Endodermal cell (in vitro differentiated cells): ENCODE measurements at regions not wholly inside any gene's neighbourhood (a gene's known extent, or its start where the extent isn't known, plus 50 kb on each side); places are given as distances from the start of the nearest gene placed in this dataset.

Experiments used
- DNase-seq: peaks from one replicate; pipeline ENCODE4 v3.0.0-alpha.2; 2017
- H3K27ac ChIP-seq: 2 replicates; pipeline ENCODE4 v1.5.1; 2013; ENCODE audit warnings: mild to moderate bottlenecking, low read depth, low read length, moderate library complexity
- H3K27me3 ChIP-seq: 2 replicates; pipeline ENCODE4 v1.6.1; 2013; ENCODE audit warnings: mild to moderate bottlenecking, low read length, moderate library complexity; ENCODE audit not compliant: insufficient read depth, control insufficient read depth, poor library complexity, severe bottlenecking
- H3K36me3 ChIP-seq: 2 replicates; pipeline ENCODE4 v1.7.0; 2013; ENCODE audit warnings: mild to moderate bottlenecking, low read length, moderate library complexity; ENCODE audit not compliant: control insufficient read depth, insufficient read depth
- H3K4me1 ChIP-seq: one replicate; pipeline ENCODE4 v1.7.0; 2013; ENCODE audit warnings: low read length; ENCODE audit not compliant: control insufficient read depth, insufficient read depth
- H3K4me3 ChIP-seq: 2 replicates; pipeline ENCODE4 v1.5.1; 2013; ENCODE audit warnings: mild to moderate bottlenecking, low read length, moderate library complexity
- H3K9ac ChIP-seq: 2 replicates; pipeline ENCODE4 v1.6.1; 2013; ENCODE audit warnings: mild to moderate bottlenecking, low read length, moderate library complexity; ENCODE audit not compliant: poor library complexity, severe bottlenecking; ENCODE audit errors: extremely low read depth
- H3K9me3 ChIP-seq: 2 replicates; pipeline ENCODE4 v1.6.1; 2013; ENCODE audit warnings: mild to moderate bottlenecking, low read length, moderate library complexity; ENCODE audit not compliant: control insufficient read depth
- H3K27ac Mint-ChIP-seq: 2 replicates; pipeline ENCODE4 v1.8.0; 2020; ENCODE audit warnings: mixed read lengths
- H3K27me3 Mint-ChIP-seq: 2 replicates; pipeline ENCODE4 v1.8.0; 2021; ENCODE audit warnings: mild to moderate bottlenecking, mixed read lengths; ENCODE audit not compliant: insufficient read depth
- H3K36me3 Mint-ChIP-seq: 2 replicates; pipeline ENCODE4 v1.8.0; 2020; ENCODE audit warnings: low read depth, mixed read lengths
- H3K4me1 Mint-ChIP-seq: 2 replicates; pipeline ENCODE4 v1.8.0; 2020; ENCODE audit warnings: mixed read lengths
- H3K4me3 Mint-ChIP-seq: 2 replicates; pipeline ENCODE4 v1.8.0; 2020; ENCODE audit warnings: mild to moderate bottlenecking, moderate library complexity, mixed read lengths
- H3K9me3 Mint-ChIP-seq: 2 replicates; pipeline ENCODE4 v1.8.0; 2020; ENCODE audit warnings: mild to moderate bottlenecking, mixed read lengths
- WGBS, 2 experiments: methylation state at CpG; one replicate each; pipeline versions ENCODE4 v1.1.5 to v1.1.7; 2013; ENCODE audit warnings: missing lambda C conversion rate in 2 of 2, mixed read lengths in 1 of 2; ENCODE audit not compliant: insufficient coverage in 1 of 2, insufficient read length in 1 of 2; 5-methylcytosine and 5-hydroxymethylcytosine counted together
- TF ChIP-seq, protein P1 (sequence below): fragments of 200-600 bp; sonication (generic); conservative IDR thresholded peaks from 2 replicates; pipeline ENCODE4 v1.5.0; 2021; ENCODE audit warnings: antibody characterized with exemption, mild to moderate bottlenecking

DNA sequence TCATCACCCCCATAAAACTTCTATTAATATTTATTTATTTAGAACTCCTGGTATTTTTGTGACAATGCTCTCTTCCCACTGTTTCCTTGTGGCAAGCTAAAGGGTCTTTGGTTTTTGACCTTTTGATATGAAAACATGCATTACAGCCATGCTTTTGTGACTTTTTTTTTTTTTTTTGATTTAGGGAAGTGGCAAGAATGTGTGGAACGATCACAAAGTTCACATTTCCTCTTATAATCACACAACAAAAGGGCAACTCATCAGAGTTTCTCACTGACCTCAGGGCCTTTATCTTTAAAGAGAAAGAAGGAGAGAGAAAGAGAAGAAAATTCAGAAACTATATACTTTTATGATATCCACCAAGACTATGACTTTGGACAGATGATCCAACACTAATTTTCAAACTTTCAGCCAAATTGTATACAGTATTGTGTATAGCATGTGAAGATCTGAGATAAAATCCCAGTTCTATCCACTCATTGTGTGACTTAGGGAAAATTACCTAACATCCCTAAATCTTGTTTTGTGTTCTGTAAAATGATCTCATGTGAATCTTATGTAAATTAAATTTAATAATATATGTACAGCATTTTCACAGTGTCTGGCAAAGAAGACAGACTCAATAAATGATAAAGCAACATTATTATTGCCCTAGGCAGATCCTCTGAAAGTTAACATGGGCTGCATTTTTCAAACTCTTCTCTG is 106.8 kb upstream of the MARCKS start:
- no peaks in the 10 kb centered on the region for H3K36me3 ChIP-seq
- no peak for DNase-seq
- Mint-ChIP-seq H3K4me1 (no peaks in the 10 kb centered on the region), H3K27me3 (peaks cover 3% of the 10 kb centered on the region), H3K27ac (no peak overlapping the region), H3K9me3 (no peaks in the 10 kb centered on the region), H3K4me3 (no peak overlapping the region), H3K36me3 (no peaks in the 10 kb centered on the region)
- no peak overlapping the region for H3K9ac ChIP-seq
- TF ChIP-seq, protein P1, sequence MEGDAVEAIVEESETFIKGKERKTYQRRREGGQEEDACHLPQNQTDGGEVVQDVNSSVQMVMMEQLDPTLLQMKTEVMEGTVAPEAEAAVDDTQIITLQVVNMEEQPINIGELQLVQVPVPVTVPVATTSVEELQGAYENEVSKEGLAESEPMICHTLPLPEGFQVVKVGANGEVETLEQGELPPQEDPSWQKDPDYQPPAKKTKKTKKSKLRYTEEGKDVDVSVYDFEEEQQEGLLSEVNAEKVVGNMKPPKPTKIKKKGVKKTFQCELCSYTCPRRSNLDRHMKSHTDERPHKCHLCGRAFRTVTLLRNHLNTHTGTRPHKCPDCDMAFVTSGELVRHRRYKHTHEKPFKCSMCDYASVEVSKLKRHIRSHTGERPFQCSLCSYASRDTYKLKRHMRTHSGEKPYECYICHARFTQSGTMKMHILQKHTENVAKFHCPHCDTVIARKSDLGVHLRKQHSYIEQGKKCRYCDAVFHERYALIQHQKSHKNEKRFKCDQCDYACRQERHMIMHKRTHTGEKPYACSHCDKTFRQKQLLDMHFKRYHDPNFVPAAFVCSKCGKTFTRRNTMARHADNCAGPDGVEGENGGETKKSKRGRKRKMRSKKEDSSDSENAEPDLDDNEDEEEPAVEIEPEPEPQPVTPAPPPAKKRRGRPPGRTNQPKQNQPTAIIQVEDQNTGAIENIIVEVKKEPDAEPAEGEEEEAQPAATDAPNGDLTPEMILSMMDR, result no peak
- no CpG with 5 or more reads among the region's 1 CpG for WGBS, 2 experiments
- no peaks in the 10 kb centered on the region for H3K4me1 ChIP-seq
- no peaks in the 10 kb centered on the region for H3K9me3 ChIP-seq
- no peak overlapping the region for H3K4me3 ChIP-seq
- no peak overlapping the region for H3K27ac ChIP-seq
- H3K27me3 ChIP-seq, result no peaks in the 10 kb centered on the region

DNA sequence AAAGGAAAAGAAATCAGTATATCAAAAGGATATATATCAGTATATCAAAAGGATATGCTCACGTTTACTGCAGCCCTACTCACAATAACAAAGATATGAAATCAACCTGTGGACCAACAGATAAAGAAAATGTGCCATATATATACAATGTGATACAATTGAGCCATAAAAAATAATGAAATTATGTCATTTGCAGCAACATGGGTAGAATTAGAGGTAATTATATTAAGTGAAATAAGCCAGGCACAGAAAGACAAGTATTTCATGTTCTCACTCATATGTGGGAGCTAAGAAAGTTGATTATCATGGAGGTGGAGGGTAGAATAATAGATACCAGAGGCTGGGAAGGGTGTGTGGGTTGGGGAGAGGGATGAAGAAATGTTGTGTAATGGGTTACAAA is 102.9 kb upstream of the MARCKS start:
- no peaks in the 10 kb centered on the region for H3K4me1 ChIP-seq
- Mint-ChIP-seq H3K27ac (no peak overlapping the region), H3K36me3 (no peaks in the 10 kb centered on the region), H3K27me3 (peaks cover 7% of the 10 kb centered on the region), H3K4me3 (no peak overlapping the region), H3K4me1 (no peaks in the 10 kb centered on the region), H3K9me3 (no peaks in the 10 kb centered on the region)
- no peak overlapping the region for H3K27ac ChIP-seq
- WGBS, 2 experiments, result 100% methylated on average over 1 of the region's 1 CpG; no CpG with 5 or more reads in 1 of the 2 experiments
- H3K4me3 ChIP-seq, result no peak overlapping the region
- no peak for DNase-seq
- no peaks in the 10 kb centered on the region for H3K9me3 ChIP-seq
- H3K36me3 ChIP-seq, result no peaks in the 10 kb centered on the region
- no peak overlapping the region for H3K9ac ChIP-seq
- TF ChIP-seq, protein P1, result no peak
- H3K27me3 ChIP-seq, result no peaks in the 10 kb centered on the region

DNA sequence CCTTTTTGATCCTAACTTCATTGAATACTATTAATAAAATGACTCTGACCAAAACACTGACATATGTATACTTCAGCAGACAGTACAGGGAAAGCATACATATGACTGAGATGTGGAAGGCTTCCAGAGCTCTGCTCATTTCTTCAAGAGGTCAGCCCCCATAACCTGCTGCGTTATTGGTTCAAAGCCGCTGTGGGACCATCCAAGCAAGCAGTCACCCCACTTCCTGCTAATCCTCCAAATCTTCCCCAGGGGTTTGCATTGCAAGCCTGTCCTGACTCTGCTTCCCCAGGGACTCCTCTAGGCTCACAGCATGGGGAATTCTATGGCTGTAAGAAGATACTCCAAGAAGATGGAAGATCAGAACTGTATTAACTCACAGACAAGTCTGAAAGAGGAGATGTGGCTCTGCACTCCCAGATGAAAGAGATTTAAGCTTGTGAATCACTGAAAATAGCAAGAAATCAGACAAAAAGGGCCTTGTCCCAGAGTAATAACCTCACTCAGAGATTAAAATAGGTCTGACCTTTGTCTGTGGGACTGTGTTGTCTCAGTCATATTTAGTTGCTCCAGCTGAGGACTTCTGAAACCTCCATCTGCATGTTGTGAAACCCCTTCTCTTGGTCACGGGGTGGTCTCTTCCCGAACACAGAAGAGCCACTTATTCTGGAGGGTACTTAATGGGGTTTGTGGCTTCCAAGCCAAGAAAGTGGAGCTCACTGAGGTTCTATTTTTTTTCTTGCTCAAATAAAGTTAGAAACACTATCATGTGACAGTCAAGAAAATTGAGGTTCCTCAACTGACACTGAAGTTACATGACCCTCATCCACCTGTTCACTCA is 101.5 kb upstream of the MARCKS start:
- no peaks in the 10 kb centered on the region for H3K36me3 Mint-ChIP-seq
- no peaks in the 10 kb centered on the region for H3K4me1 ChIP-seq
- no peak overlapping the region for H3K27ac ChIP-seq
- no peak overlapping the region for H3K9ac ChIP-seq
- TF ChIP-seq, protein P1, result no peak
- H3K9me3 ChIP-seq, result no peaks in the 10 kb centered on the region
- no peaks in the 10 kb centered on the region for H3K4me1 Mint-ChIP-seq
- no peaks in the 10 kb centered on the region for H3K27me3 ChIP-seq
- H3K36me3 ChIP-seq, result no peaks in the 10 kb centered on the region
- no peak overlapping the region for H3K4me3 ChIP-seq
- DNase-seq, result no peak
- no peaks in the 10 kb centered on the region for H3K9me3 Mint-ChIP-seq
- WGBS, 2 experiments, result 92% methylated on average over 4 of the region's 4 CpGs
- peaks cover 7% of the 10 kb centered on the region for H3K27me3 Mint-ChIP-seq
- H3K27ac Mint-ChIP-seq, result no peak overlapping the region
- no peak overlapping the region for H3K4me3 Mint-ChIP-seq
